Right lobe of liver (tissue), 6 donors: ENCODE measurements at regions not wholly inside any gene's neighbourhood (a gene's known extent, or its start where the extent isn't known, plus 50 kb on each side); places are given as distances from the start of the nearest gene placed in this dataset.

Experiments used
- ATAC-seq, 4 donors: fragments of 200-7000 bp; cut with Tn5 transposase; one replicate each; pipeline ENCODE4 v1.9.1; 2020; ENCODE audit warnings: mild to moderate bottlenecking in 4 of 4, moderate library complexity in 4 of 4
- DNase-seq, 3 donors: peaks; one replicate each; pipeline ENCODE4 v3.0.0-alpha.2; 2020
- H3K27ac ChIP-seq, 3 donors: fragments of 200-600 bp; one replicate each; pipeline ENCODE4 v1.8.0; 2022
- H3K27me3 ChIP-seq, 2 donors: fragments of 200-600 bp; one replicate each; pipeline ENCODE4 v1.8.0; 2022
- H3K36me3 ChIP-seq, 4 donors: fragments of 200-600 bp; sonication (generic) in 1 of 4; one replicate each; pipeline versions ENCODE4 v1.5.1 to v1.8.0; 2017 to 2022; ENCODE audit warnings: control low read depth in 1 of 4
- H3K4me1 ChIP-seq, 4 donors: fragments of 200-600 bp; sonication (generic) in 1 of 4; one replicate each; pipeline versions ENCODE4 v1.5.1 to v1.8.0; 2017 to 2022; ENCODE audit warnings: control low read depth in 1 of 4
- H3K4me3 ChIP-seq, 3 donors: fragments of 200-600 bp; one replicate each; pipeline ENCODE4 v1.8.0; 2022
- H3K9me3 ChIP-seq, 4 donors: fragments of 200-600 bp; sonication (generic) in 1 of 4; one replicate each; pipeline versions ENCODE4 v1.5.1 to v1.8.0; 2017 to 2022; ENCODE audit warnings: control low read depth in 1 of 4
- POLR2A ChIP-seq: fragments of 450-650 bp; IDR thresholded peaks from one replicate; pipeline ENCODE4 v1.6.1; 2017; ENCODE audit warnings: antibody characterized with exemption, mild to moderate bottlenecking
- WGBS: methylation state at CpG from one replicate; pipeline ENCODE4 v1.1.6; 2018; ENCODE audit warnings: low coverage, low lambda C conversion rate; ENCODE audit not compliant: insufficient coverage; ENCODE audit errors: missing lambda C conversion rate; 5-methylcytosine and 5-hydroxymethylcytosine counted together
- intact Hi-C, 2 donors: fragments of 100-400 bp; cut with DNase I; formaldehyde crosslinking; loops; one replicate each; pipeline versions ENCODE4 v1.11.2 to v1.14.1; 2022
- TF ChIP-seq, protein P1 (sequence below), 4 donors: fragments of 200-600 bp in 3 of 4; fragments of 450-650 bp in 1 of 4; IDR thresholded peaks; one replicate each; pipeline versions ENCODE4 v1.5.1 to v1.8.0; 2016 to 2022; ENCODE audit warnings: antibody characterized with exemption in 4 of 4, mild to moderate bottlenecking in 2 of 4
- donor health status: DM: no; HTN: yes; CAD: no.
- donor health status: DM: no; HTN: no; CAD: no.
- donor health status: DM: no; HTN: no; CAD: no.
- donor health status: DM: no; HTN: yes; CAD: no.
- donor health status: DM: no; HTN: yes; CAD: no.

DNA sequence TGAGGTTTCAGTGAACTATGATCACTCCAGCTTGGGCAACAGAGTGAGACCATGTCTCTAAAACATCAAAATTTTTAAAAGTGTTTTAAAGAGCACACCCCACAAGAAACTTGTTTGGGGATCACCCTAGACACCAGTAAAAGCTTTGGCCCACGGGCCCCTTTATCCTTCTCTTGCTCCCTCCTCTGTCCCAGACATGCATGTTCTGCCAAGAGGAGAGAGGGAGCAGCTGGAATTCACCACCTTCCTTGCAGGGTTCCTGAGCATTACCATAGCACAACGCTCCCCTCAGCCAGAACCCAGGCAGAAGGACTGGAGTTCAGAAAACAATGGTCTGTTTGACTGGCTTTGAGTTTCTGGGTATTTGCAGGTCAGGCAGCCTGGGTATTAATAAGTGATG lies 214.3 kb upstream of the CDH5 start:
- no peaks in the 10 kb centered on the region for H3K27me3 ChIP-seq
- WGBS = 86% methylated on average over 2 of the region's 2 CpGs
- ATAC-seq (no peak), DNase-seq (no peak)
- no peaks in the 10 kb centered on the region for H3K9me3 ChIP-seq
- H3K36me3 ChIP-seq = no peaks in the 10 kb centered on the region
- intact Hi-C loops = no loop called here
- TF ChIP-seq POLR2A = no peak
- TF ChIP-seq, protein P1, sequence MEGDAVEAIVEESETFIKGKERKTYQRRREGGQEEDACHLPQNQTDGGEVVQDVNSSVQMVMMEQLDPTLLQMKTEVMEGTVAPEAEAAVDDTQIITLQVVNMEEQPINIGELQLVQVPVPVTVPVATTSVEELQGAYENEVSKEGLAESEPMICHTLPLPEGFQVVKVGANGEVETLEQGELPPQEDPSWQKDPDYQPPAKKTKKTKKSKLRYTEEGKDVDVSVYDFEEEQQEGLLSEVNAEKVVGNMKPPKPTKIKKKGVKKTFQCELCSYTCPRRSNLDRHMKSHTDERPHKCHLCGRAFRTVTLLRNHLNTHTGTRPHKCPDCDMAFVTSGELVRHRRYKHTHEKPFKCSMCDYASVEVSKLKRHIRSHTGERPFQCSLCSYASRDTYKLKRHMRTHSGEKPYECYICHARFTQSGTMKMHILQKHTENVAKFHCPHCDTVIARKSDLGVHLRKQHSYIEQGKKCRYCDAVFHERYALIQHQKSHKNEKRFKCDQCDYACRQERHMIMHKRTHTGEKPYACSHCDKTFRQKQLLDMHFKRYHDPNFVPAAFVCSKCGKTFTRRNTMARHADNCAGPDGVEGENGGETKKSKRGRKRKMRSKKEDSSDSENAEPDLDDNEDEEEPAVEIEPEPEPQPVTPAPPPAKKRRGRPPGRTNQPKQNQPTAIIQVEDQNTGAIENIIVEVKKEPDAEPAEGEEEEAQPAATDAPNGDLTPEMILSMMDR (IDR thresholded peaks at IDR 0.05) = no peak
- no peaks in the 10 kb centered on the region for H3K4me1 ChIP-seq
- H3K4me3 ChIP-seq = no peak overlapping the region
- H3K27ac ChIP-seq = no peak overlapping the region

DNA sequence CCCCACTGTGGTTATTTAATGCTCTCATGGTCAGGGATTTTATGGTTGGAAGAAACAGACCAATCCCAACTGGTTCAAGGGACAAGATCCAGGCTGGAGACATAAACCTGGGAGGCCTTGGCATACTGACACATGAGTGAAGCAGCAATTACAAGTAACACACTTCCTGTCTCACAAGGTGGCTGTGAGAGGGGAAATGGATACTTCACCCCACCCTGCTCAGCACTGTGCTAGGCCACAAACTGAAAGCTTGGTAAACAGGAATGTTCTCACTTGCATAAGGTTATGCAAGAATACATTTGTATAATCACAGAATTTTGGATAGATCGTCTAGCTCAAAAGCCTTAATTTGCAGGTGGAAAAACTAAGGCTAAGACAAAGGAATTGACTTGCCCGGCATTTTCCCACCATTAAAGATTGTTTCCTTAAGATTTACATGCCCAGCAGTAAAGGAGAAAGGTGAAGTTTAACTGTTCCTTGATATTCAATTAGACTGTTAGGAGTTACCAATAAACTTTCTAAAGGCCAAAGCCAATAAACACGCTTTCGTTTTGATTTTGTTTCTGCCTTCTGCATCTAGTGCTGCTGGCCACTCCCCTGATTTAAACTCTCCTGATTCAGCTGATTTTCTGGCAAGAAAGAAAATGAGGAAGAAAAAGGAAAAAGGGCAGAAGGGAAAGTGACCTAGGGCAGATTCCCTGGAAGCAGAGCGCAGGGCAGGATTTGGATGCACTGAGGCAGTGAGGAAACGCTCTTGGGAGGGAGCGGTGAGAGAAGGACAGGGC lies 215.6 kb upstream of the CDH5 start:
- no peak for DNase-seq

DNA sequence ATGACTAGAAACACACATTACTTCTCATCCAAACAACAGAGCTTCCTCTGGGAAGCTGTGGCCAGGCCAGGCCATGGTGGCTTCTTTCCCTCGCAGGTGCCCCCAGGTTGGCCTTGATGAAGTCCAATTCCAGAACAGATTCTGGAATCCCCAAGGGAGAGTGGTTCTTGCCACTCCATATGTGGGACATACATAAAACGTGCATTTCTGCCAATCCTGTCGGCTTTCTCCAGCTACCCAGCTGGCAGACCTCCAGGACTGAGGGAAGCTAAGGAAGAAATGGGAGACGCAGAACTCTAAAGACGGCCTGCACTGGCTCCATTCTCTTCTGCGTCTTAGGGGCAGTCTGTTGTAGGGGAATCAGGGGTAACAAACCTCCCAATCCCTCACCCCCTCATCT lies 219.2 kb upstream of the CDH5 start:
- intact Hi-C loops = no loop called here

More for the DNA sequence above, 215.6 kb upstream of the CDH5 start:
- Histone ChIP-seq H3K27ac (no peak overlapping the region), H3K27me3 (no peaks in the 10 kb centered on the region), H3K9me3 (no peaks in the 10 kb centered on the region), H3K36me3 (no peaks in the 10 kb centered on the region), H3K4me3 (no peak overlapping the region), H3K4me1 (no peaks in the 10 kb centered on the region)
- no peak for TF ChIP-seq POLR2A
- TF ChIP-seq, protein P1 (IDR thresholded peaks at IDR 0.05) = no peak
- ATAC-seq = peak in 3 of 4 donors; percentile 20 to 46 (median 33)
- whole genome bisulfite sequencing = 58% methylated on average over 7 of the region's 7 CpGs
- intact Hi-C loops = no loop called here

DNA sequence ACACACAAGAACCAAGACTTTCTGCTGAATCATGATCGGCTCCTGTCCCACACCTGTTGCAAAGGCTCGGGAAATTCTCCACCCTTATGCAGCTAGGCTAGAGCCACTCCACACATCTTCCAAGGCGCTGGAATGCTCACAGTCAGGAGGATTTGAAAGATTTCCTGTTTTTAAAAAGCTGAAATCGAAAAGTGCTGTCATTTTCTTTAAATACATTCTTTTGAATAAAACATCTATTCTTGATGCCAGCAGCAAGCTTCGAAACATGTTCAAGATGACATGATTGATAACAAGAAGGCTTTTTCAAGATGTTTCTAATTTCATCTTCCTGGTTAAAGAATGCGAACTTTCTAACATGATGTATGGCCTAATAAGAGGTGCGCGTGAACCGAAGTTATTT lies 219.7 kb upstream of the CDH5 start:
- Histone ChIP-seq H3K4me1 (no peaks in the 10 kb centered on the region), H3K27me3 (no peaks in the 10 kb centered on the region), H3K9me3 (no peaks in the 10 kb centered on the region), H3K27ac (no peak overlapping the region), H3K4me3 (no peak overlapping the region), H3K36me3 (no peaks in the 10 kb centered on the region)
- DNase-seq (no peak), ATAC-seq (no peak)
- intact Hi-C loops = no loop called here
- WGBS = 71% methylated on average over 9 of the region's 9 CpGs
- TF ChIP-seq, protein P1 (IDR thresholded peaks at IDR 0.05) = no peak
- no peak for TF ChIP-seq POLR2A

More for the DNA sequence above, 219.2 kb upstream of the CDH5 start:
- DNase-seq = no peak
- Histone ChIP-seq H3K27ac (no peak overlapping the region), H3K27me3 (no peaks in the 10 kb centered on the region), H3K9me3 (no peaks in the 10 kb centered on the region), H3K4me3 (no peak overlapping the region), H3K36me3 (no peaks in the 10 kb centered on the region), H3K4me1 (no peaks in the 10 kb centered on the region)
- no peak for TF ChIP-seq POLR2A
- TF ChIP-seq, protein P1 (IDR thresholded peaks at IDR 0.05) = no peak
- no peak for ATAC-seq
- 70% methylated on average over 5 of the region's 6 CpGs for WGBS
